ENCODE measurements at regions not wholly inside any gene's neighbourhood (a gene's known extent, or its start where the extent isn't known, plus 50 kb on each side); places are given as distances from the start of the nearest gene placed in this dataset.

- DNase-seq: no peak
- no peak overlapping the region for H2AFZ ChIP-seq (ENCODE audit: low read length)
- no peak overlapping the region for H3K4me2 ChIP-seq (ENCODE audit: low read depth, low read length)
- H3K9ac ChIP-seq (ENCODE audit: low read length): no peak overlapping the region
- H3K4me3 ChIP-seq (ENCODE audit: low read length): no peak overlapping the region
- no peaks in the 10 kb centered on the region for H3K36me3 ChIP-seq (replicated peaks; ENCODE audit: insufficient read depth, low read length)
- H3K9me3 ChIP-seq (replicated peaks; ENCODE audit: insufficient read depth, low read length): no peaks in the 10 kb centered on the region
- no peaks in the 10 kb centered on the region for H3K27me3 ChIP-seq (replicated peaks; ENCODE audit: insufficient read depth, low read length)
- H3K9me2 ChIP-seq (replicated peaks; ENCODE audit: insufficient read depth, low read length): no peaks in the 10 kb centered on the region
- TF ChIP-seq EZH2phosphoT487 (IDR thresholded peaks at IDR 0.05; ENCODE audit: low read length) (no peak), EZH2 (optimal IDR thresholded peaks at IDR 0.05; ENCODE audit: low read depth, low read length) (no peak), CTCF (IDR thresholded peaks at IDR 0.05; ENCODE audit: low read length) (no peak)
- no peaks in the 10 kb centered on the region for H3K79me2 ChIP-seq (ENCODE audit: low read length)
- H3K4me1 ChIP-seq (ENCODE audit: low read length): no peaks in the 10 kb centered on the region
- no peaks in the 10 kb centered on the region for H3F3A ChIP-seq (ENCODE audit: insufficient read depth, low read length)
- no peaks in the 10 kb centered on the region for H4K20me1 ChIP-seq (ENCODE audit: insufficient read depth, low read length)
- no peak overlapping the region for H3K27ac ChIP-seq (ENCODE audit: low read length)
Measured at GRCh38 chr20:11112832-11113231, 439.0 kb upstream of the JAG1 start.

GRCh38 chr20:11114382-11114781, 440.6 kb upstream of the JAG1 start:
- H3F3A ChIP-seq (ENCODE audit: insufficient read depth, low read length): no peaks in the 10 kb centered on the region
- H3K4me1 ChIP-seq (ENCODE audit: low read length): no peaks in the 10 kb centered on the region
- H3K9me3 ChIP-seq (replicated peaks; ENCODE audit: insufficient read depth, low read length): no peaks in the 10 kb centered on the region
- TF ChIP-seq CTCF (IDR thresholded peaks at IDR 0.05; ENCODE audit: low read length) (no peak), EZH2phosphoT487 (IDR thresholded peaks at IDR 0.05; ENCODE audit: low read length) (no peak), EZH2 (optimal IDR thresholded peaks at IDR 0.05; ENCODE audit: low read depth, low read length) (no peak)
- H2AFZ ChIP-seq (ENCODE audit: low read length): no peak overlapping the region
- H3K9ac ChIP-seq (ENCODE audit: low read length): no peak overlapping the region
- no peaks in the 10 kb centered on the region for H3K27me3 ChIP-seq (replicated peaks; ENCODE audit: insufficient read depth, low read length)
- no peak overlapping the region for H3K4me3 ChIP-seq (ENCODE audit: low read length)
- H4K20me1 ChIP-seq (ENCODE audit: insufficient read depth, low read length): no peaks in the 10 kb centered on the region
- no peak overlapping the region for H3K4me2 ChIP-seq (ENCODE audit: low read depth, low read length)
- DNase-seq: no peak
- H3K27ac ChIP-seq (ENCODE audit: low read length): no peak overlapping the region
- H3K9me2 ChIP-seq (replicated peaks; ENCODE audit: insufficient read depth, low read length): no peaks in the 10 kb centered on the region
- H3K36me3 ChIP-seq (replicated peaks; ENCODE audit: insufficient read depth, low read length): no peaks in the 10 kb centered on the region
- H3K79me2 ChIP-seq (ENCODE audit: low read length): no peaks in the 10 kb centered on the region

- H3K79me2 ChIP-seq (ENCODE audit: low read length): no peaks in the 10 kb centered on the region
- no peaks in the 10 kb centered on the region for H3F3A ChIP-seq (ENCODE audit: insufficient read depth, low read length)
- H3K36me3 ChIP-seq (replicated peaks; ENCODE audit: insufficient read depth, low read length): no peaks in the 10 kb centered on the region
- H3K9me2 ChIP-seq (replicated peaks; ENCODE audit: insufficient read depth, low read length): no peaks in the 10 kb centered on the region
- DNase-seq: no peak
- TF ChIP-seq EZH2phosphoT487 (IDR thresholded peaks at IDR 0.05; ENCODE audit: low read length): no peak
- H2AFZ ChIP-seq (ENCODE audit: low read length): no peak overlapping the region
- no peaks in the 10 kb centered on the region for H4K20me1 ChIP-seq (ENCODE audit: insufficient read depth, low read length)
- no peaks in the 10 kb centered on the region for H3K4me1 ChIP-seq (ENCODE audit: low read length)
- no peak overlapping the region for H3K4me2 ChIP-seq (ENCODE audit: low read depth, low read length)
- no peak overlapping the region for H3K9ac ChIP-seq (ENCODE audit: low read length)
- H3K9me3 ChIP-seq (replicated peaks; ENCODE audit: insufficient read depth, low read length): no peaks in the 10 kb centered on the region
- no peaks in the 10 kb centered on the region for H3K27me3 ChIP-seq (replicated peaks; ENCODE audit: insufficient read depth, low read length)
- no peak overlapping the region for H3K27ac ChIP-seq (ENCODE audit: low read length)
- no peak overlapping the region for H3K4me3 ChIP-seq (ENCODE audit: low read length)
Measured at GRCh38 chr20:11117808-11118528, 444.2 kb upstream of the JAG1 start.

- Histone ChIP-seq H3K9ac (ENCODE audit: low read length) (no peak overlapping the region), H3K4me3 (ENCODE audit: low read length) (no peak overlapping the region), H3K9me2 (replicated peaks; ENCODE audit: insufficient read depth, low read length) (no peaks in the 10 kb centered on the region), H2AFZ (ENCODE audit: low read length) (no peak overlapping the region), H3K79me2 (ENCODE audit: low read length) (no peaks in the 10 kb centered on the region), H3K4me1 (ENCODE audit: low read length) (no peaks in the 10 kb centered on the region), H4K20me1 (ENCODE audit: insufficient read depth, low read length) (no peaks in the 10 kb centered on the region), H3K27me3 (replicated peaks; ENCODE audit: insufficient read depth, low read length) (no peaks in the 10 kb centered on the region), H3K27ac (ENCODE audit: low read length) (no peak overlapping the region), H3K4me2 (ENCODE audit: low read depth, low read length) (no peak overlapping the region), H3K36me3 (replicated peaks; ENCODE audit: insufficient read depth, low read length) (no peaks in the 10 kb centered on the region), H3F3A (ENCODE audit: insufficient read depth, low read length) (no peaks in the 10 kb centered on the region), H3K9me3 (replicated peaks; ENCODE audit: insufficient read depth, low read length) (no peaks in the 10 kb centered on the region)
- TF ChIP-seq CTCF (IDR thresholded peaks at IDR 0.05; ENCODE audit: low read length) (no peak), EZH2phosphoT487 (IDR thresholded peaks at IDR 0.05; ENCODE audit: low read length) (no peak), EZH2 (optimal IDR thresholded peaks at IDR 0.05; ENCODE audit: low read depth, low read length) (no peak)
- no peak for DNase-seq
Measured at GRCh38 chr20:11118802-11119380, 445.1 kb upstream of the JAG1 start.
